ENCODE measurements at regions not wholly inside any gene's neighbourhood (a gene's known extent, or its start where the extent isn't known, plus 50 kb on each side); places are given as distances from the start of the nearest gene placed in this dataset.
"Not testable (repeated sequence)": the region's sequence is repeated elsewhere in the genome, so short reads cannot be mapped to it uniquely, and the experiment has no call there.

DNA sequence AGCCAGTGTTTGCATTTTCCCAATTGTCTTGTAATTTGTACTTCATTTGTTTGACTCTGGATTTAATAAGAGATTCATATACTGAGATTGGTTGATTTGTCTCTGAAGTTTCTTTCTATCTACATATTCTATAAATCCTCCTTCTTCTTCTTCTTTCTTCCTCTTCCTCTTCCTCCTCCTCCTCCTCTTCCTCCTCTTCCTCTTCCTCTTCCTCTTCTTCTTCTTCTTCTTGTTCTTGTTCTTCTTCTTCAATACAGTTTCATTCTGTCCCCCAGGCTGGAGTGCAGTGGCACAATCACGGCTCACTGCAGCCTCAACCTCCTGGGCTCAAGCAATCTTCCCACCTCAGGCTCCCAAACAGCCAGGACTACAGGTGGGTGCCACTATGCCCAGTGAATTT is 249.9 kb upstream of the RAB4A start:
- TF ChIP-seq, protein P1, sequence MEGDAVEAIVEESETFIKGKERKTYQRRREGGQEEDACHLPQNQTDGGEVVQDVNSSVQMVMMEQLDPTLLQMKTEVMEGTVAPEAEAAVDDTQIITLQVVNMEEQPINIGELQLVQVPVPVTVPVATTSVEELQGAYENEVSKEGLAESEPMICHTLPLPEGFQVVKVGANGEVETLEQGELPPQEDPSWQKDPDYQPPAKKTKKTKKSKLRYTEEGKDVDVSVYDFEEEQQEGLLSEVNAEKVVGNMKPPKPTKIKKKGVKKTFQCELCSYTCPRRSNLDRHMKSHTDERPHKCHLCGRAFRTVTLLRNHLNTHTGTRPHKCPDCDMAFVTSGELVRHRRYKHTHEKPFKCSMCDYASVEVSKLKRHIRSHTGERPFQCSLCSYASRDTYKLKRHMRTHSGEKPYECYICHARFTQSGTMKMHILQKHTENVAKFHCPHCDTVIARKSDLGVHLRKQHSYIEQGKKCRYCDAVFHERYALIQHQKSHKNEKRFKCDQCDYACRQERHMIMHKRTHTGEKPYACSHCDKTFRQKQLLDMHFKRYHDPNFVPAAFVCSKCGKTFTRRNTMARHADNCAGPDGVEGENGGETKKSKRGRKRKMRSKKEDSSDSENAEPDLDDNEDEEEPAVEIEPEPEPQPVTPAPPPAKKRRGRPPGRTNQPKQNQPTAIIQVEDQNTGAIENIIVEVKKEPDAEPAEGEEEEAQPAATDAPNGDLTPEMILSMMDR (IDR thresholded peaks at IDR 0.05 in 4 of 5, conservative IDR thresholded peaks at IDR 0.05 in 1 of 5), result not testable (repeated sequence)
- TF ChIP-seq POLR2A (IDR thresholded peaks at IDR 0.05), result not testable (repeated sequence)

All from gastrocnemius medialis (tissue), 4 donors.